GM21390 (cell line): ENCODE measurements at regions not wholly inside any gene's neighbourhood (a gene's known extent, or its start where the extent isn't known, plus 50 kb on each side); places are given as distances from the start of the nearest gene placed in this dataset.
"Not testable (repeated sequence)": the region's sequence is repeated elsewhere in the genome, so short reads cannot be mapped to it uniquely, and the experiment has no call there.

Source experiments
- ATAC-seq: cut with Tn5 transposase; IDR thresholded peaks from one replicate; pipeline ENCODE4 v1.9.1; 2021; ENCODE audit not compliant: unreplicated experiment

DNA sequence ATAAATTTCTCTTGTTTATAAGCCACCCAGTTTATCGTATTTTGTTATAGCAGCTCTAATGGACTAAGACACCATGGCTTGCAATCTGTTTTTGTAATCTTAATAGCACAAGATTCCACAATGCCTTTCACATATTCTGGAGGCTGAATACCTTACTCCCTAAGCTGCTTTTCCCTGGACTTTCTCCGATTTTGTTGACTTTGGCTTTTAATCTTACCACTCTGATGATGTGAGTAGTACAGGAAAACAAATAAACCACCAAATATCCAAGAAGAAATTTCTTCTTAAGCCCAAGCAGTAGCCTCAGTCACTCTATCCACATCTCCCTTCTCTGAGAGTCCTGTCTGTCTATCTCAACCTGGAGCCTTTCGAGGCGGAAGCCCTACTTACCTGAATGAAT lies 838.6 kb downstream of the LTN1 start:
- no peak for ATAC-seq

DNA sequence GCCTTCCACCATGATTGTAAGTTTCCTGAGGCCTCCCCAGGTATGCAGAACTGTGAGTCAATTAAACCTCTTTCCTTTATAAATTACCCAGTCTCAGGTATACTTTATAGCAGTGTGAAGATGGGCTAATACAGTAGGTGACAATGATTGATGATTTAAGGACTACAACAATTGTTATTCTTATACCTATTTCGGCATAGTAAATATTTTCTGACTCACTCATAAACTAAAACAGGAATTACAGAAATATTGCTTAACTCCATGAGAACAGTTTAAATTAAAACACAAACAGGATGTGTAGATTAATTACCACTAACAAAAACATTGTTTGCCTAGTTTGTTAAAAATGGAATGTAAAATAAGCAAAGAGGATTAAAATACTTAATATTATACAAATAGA lies 839.9 kb downstream of the LTN1 start:
- ATAC-seq = no peak

DNA sequence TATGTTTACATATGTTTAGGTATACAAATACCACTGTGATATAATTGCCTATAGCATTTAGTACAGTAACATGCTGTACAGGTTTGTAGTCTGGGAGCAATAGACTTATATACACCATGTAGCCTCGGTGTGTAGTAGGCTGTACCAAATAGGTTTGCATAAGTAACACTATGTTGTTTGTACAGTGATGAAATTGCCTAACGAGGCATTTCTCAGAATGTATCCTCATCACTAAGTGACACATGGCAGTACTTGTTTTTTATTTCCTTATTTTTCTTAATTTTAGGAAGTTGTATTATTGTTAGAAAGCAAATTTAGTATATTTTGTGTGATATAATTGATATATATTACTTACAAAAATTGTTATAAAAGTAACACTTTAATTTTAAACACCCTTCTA lies 840.9 kb downstream of the LTN1 start:
- ATAC-seq = no peak

DNA sequence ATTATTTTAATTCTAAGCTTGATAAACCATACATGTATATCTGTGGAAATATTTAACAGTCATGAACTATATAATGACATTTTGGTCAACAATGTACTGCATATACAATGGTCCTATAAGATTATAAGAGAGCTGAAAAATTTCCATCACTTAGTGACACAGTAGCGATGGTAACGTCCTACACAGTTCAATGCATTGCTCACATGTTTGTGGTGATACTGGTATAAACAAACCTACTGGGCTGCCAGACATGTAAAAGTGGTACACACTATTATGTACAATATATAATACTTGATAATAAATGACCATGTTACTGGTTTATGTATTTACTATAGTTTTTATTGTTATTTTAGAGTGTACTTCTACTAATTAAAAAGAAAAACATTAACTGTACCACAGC lies 841.9 kb downstream of the LTN1 start:
- ATAC-seq = no peak

DNA sequence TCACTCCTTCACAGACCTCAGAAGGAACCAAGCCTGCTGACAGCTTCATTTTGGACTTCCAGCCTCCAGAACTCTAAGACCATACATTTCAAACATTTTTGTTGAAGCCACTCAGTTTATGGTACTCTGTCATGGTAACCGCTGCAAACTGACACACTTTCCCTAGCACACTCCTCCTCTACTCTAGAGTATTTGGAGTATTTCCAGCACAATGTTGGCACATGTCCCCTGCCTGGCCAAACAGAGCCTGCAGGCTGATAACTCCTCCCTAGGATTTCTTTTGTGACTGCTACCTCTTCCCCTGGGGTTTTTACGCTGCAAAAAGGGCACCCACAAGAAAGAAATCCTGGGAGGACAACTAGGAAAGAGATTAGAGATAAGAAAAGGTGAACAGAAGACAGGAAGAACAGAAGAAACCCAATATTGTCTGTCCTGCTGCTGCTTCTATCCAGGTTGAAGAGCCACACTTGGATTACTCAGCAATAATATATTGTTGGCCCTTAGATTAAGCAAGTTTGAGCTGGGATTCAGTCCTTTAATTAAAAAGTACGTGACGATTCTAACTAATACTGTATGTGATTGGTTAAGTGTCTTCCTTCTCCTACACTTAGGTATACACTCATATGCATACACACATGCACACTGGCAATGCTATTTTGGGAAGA lies 844.1 kb downstream of the LTN1 start:
- ATAC-seq = no peak

DNA sequence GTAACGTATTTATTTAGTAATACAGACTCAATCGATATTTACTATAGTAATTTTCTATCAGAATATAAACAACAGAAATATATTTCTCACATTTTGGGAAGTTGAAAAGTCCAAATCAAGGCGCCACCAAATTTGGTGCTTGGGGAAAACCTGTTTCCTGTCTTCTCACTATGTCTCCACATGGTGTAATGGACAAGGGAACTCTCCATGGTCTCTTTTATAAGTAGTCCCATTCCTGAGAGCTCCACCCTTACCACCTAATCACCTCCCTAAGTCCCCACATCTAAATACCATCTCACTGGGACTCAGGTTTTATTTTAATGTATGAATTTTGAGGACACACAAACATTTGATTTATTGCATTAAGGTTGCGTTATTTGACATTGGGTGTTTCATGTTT lies 848.0 kb downstream of the LTN1 start:
- no peak for ATAC-seq

DNA sequence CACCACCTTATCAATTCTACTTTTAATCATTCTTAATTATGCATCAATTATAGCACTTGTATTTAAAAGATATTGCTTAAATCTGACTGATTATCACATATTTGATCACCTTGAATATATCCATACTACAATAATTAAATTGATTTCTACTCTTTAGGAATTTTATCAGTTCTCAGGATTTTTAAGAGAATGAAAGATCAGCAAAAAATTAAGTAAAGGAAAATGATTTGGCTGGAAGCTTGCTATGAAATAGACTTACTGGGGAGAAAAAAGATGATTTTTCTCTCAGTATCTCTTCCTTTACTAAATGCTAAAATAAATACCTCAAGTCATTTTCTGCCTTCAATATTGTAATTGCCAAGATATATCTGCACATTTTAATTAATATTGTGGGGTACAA lies 848.6 kb downstream of the LTN1 start:
- ATAC-seq = no peak

DNA sequence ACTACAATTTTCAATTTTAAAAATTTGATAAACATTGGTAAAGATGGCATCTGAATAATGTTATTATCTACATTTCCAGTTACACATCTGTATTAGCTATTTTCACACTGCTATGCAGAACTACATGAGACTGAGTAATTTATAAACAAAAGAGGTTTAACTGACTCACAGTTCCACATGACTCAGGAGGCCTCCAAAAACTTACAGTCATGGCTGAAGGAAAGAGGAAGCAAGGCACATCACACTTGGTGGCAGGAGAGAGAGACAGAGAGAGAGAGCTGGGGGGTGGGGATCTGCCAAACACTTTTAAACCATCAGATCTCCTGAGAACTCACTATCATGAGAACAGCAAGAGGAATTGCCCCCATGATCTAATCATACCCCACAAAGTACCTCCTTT lies 850.0 kb downstream of the LTN1 start:
- ATAC-seq = no peak

DNA sequence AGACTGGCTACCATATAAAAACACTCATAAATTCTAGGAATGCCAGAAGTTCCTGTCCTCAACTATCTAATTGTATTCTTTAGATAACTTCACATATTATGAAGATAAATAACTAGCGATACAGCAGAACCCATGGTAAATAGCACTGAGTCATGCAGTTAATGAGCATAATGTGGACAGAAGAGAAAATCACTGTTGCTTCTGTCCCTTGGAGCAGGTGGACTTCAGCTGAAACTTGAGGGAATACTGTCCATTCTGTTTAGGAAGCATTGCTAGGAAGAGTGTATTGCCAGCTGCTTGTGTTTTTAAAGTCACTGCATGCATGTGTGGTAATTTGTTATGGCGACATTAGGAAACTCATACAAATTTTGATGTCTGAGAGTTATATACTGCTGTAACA lies 854.4 kb downstream of the LTN1 start:
- ATAC-seq = no peak

DNA sequence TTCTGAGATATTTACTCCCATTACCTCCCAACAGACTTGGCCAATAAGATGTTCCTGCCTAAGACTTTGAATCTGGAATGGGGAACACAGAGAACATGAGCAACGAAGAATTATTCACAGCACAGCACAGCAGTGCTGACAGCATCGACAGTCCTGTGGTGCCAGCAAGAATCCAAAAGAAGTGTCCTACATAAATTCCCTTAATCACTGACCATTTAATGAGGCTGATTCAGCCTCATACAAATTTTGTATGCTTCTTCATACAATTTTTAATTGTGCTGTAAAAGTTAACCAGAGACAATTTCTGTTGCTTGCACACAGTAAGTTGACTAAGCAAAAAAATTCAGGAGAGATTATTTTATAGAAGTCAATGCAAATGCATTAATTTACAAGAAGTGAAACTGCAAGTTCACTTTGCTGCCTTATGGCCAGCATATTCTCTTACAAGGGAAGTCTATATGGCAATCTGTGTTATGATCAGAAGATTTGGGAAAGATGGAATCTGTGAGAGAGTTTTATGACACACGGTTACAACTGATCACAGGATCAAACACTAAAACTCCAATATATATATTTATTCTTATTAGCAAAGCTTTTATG lies 855.9 kb downstream of the LTN1 start:
- no peak for ATAC-seq

DNA sequence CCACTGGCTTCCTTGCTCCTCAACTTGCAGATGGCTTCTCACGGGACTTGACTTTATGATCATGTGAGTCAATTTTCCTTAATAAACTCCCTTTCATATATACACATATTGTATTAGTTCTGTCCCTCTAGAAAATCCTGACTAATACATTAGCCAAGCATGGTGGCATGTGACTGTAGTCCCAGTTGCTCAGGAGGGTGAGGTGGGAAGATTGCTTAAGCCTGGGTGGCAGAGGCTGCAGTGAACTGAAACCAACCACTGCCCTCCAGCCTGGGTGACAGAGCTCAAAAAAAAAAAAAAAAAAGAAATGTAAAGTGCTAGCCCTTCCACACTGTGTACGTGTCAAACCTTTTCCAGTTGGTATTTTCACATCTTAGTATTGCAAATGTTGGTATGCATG lies 857.0 kb downstream of the LTN1 start:
- no peak for ATAC-seq

DNA sequence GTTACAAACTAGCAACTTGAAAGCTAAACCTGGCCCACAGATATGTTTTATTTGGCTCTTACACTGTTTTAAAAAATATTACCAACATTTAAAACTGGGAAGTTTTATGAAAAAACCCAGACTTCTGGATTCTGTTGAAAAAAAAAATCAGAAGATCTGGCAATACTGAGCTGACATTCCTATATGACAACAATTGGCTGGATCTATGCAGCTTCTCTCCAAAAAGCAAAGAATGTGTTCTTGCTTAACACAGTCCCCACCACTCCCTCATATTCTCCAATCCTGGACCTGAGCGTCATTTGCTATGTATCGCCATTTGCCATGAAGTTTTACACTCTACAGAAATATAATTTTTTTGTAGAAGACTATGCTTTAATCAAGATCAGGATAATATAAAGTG lies 859.6 kb downstream of the LTN1 start:
- ATAC-seq = no peak

DNA sequence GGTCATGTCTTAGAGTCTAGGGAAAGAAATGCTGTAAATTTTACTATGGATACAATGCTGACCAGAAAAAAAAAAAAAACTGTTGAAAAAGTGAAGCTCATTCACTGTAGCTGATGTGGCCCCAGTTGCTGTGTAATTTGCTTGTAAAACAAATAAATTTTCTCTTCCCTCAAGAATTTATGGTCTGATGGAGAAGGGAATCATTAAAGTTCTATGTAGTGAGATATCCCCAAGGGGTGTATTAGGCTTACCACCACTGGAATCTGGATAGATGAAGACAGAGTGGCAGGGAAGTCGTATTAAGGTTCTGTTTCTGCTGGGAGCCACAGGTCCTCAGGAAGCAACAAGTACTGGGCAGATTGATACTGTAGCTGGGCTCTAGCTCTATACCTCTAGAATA lies 860.0 kb downstream of the LTN1 start:
- no peak for ATAC-seq

DNA sequence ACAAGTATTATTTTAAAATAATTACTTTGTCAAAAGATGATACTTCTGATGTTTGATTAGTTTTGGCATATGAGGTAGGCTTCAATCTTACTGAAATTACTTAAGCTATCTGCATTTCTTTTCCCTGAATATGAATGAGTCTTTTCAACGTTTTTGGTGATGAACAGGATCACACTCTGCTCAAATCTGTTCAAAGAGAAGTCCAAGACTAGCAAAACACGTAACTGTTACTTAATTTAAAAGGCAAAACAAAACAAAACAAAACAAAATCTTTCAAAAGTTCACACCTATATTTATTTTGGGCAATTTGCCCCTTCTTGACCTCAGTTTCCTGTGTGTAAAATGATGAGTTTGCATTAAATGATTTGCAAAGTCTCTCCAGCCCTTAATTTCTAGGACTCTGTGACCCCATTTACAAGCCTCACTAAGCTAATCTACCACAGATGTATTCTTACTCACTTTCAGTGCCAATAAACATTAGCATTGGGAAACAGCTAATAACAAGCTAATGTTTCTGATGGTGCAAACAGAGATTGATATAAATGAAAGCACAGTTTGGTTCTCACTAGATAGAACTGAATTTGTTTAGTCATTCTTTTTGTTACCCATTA lies 865.4 kb downstream of the LTN1 start:
- no peak for ATAC-seq

DNA sequence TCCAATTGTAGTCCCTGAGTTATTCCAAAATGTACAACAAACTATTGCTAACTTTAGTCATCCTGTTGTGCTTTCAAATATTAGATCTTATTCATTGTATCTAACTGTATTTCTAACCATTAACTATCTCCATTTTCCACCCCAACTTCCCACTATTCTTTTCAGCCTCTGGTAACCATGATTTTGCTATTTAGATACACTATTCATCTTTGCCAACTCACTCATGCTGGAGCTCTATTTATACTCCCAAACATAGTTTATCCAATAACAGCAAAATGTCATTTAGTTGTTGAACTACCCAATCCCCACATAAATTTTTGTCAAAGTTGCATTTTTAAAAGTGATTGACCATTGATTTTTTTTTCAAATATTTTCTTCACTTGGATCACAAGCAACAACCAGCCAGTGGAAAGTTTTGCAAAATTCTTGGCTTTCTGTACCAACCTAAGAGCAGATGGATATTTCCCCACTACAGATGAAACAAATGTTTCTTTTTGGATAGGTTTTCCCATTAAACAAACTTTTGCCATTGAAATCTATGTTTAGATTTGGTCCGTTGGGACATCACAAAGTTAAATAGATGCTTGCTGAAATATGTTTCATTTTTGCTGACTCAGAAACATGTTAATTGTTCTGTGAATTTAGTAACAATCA lies 866.0 kb downstream of the LTN1 start:
- ATAC-seq = no peak

DNA sequence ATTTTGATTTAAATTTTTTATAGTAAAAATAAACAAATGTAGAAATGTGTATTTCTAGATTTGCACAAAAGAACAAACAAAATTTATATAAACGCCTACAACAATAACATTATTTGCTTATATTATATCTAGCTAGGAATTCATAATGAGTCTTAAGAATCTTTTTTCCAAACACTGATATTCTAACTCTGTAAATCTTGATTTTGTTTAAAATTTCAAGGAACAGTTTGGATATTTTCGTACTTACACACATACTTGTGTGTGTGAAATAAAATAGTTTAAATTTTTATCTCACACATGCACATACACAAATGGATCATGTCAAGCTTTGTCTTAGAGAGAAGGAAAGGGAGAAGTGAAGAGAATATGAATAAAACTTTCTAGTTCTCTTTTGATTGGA lies 868.1 kb downstream of the LTN1 start:
- no peak for ATAC-seq

DNA sequence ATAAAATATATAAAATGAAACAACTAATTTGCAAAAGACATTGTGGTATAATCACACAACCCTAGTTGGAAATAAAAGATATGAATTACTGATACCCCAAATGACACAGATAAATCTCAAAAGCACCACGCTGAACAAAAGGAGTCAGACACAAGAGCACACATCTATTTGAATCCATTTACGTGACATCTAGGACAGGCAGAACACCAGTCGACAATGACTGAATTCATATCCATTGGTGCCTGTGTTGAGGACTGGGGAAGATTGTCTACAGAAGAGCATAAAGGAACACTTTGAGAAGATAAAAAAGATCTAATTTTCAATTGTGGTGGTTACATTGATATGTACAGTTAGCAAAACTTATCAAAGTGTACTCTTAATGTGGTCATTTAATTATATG lies 874.1 kb downstream of the LTN1 start:
- ATAC-seq = no peak

DNA sequence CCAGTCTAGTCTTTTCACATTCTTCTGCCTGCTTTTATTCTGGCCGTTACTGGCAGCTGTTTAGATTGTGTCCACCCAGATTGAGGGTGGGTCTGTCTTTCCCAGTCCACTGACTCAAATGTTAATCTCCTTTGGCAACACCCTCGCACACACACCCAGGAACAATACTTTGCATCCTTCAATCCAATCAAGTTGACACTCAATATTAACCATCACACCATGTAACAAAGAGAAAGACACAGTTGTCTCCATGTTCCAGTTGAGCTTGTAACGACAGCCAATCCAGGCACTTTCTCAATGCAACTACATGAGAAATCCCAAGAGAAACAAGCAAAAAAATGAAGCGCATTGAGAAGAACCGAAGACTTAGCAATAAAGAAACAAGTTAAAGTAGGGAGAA lies 877.7 kb downstream of the LTN1 start:
- ATAC-seq = not testable (repeated sequence)

DNA sequence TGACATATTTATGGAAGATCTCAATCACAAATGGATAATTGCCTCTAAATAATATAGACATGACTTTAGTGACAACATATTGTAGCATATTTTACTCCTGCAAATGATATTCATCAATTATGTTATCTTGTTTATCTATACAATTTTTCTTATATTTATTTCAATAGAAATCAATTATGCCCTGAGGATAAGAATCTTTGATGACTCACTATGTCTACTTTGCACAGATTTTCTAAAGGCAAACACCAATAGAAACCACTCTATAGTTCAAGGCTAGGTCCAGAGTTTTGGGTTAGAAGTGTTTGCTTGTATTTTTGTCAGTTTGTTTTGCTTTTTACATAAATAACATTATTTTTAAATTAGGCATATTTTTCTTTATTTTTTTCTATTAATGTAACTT lies 879.0 kb downstream of the LTN1 start:
- no peak for ATAC-seq

DNA sequence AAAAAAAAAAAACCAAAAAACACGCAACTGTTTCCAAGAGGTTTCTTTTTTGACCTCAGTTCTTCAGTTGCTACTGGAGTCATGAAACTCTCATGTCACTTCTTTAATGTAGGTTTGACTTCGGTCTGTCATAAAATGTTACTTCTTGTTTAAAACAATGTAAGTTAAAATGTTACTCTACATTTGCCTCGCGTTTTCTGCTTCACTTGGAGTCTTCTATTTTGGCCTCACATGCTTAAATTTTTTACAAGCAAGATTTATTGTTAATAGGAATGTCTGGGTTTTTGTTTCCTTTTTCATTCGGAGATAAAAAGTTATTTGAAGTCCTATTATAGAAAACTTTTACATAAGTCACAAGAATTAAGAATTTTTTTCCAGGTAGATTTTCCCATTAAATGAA lies 880.2 kb downstream of the LTN1 start:
- no peak for ATAC-seq

DNA sequence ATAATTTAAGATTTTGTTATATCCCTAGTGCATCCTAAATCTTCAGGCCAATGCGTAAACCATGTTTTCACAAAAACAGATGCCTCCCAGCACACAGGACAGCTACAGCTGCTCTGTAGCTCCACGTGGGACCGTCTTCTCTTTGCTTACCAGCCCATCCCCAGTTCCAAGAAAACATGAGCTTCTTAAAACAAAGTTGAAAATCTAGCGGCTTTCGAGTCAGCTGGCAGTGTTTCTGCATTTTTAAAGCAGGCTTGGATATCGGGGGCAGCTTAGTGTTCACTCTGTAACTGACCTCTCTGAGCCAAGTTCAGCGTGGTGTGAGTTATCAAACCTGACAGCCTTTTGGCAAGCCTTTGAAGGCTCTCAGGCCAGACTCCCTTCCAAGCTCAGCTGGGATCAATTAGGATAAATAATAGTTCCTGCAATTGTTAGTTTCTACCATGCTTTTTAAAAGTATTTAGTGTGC lies 881.5 kb downstream of the LTN1 start:
- no peak for ATAC-seq

DNA sequence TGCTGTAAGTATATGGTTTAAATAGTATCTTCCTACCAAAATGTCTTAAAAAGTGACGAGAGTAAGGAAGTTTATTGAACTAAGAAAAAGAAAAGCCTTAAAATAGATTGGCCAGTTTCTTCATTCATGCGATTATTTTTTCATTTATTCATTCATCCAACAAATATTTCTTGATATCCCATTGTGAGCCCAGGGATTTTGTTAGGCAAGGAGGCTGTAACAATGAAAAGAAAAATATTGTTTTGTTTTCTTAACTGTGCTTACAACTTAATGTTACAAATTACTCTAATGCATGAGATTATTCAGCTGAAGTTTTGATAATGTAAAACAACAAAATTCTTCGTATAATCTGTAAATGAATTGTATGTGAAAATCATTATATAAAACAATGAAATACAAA lies 882.0 kb downstream of the LTN1 start:
- no peak for ATAC-seq
